ENCODE measurements at regions not wholly inside any gene's neighbourhood (a gene's known extent, or its start where the extent isn't known, plus 50 kb on each side); places are given as distances from the start of the nearest gene placed in this dataset.
A peak's percentile ranks its signal among the peaks of the same experiment; 100 is the strongest.

DNA sequence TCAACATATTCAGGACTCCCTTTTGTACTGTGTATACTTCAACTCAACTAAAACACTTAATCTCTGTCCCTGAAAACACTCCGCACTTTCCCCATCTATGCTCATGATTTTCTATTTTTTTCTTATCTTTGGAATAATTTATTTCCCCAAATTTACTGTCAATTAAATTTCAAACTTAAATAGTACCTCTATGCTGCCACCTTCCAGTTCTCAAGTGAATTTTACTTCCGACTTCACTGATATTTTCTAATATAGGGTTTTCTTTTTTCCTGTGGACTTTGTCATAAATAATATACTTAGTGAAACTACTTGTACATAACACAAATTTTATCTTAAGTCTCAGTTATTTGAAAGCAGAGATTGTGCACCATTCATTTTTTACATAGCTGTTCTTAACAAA, 1303.3 kb downstream of the OTOL1 start:
- no peak for TF ChIP-seq CTCF (IDR thresholded peaks at IDR 0.05; ENCODE audit: insufficient read depth, low read depth, low read length)
- no peak overlapping the region for H3K4me3 ChIP-seq (ENCODE audit: low read depth, low read length)
- peak; percentile 6 for DNase-seq (ENCODE audit: low read depth)

GRCh38 chr3:162802228-162802965, 1305.8 kb downstream of the OTOL1 start:
- no peak for DNase-seq (ENCODE audit: low read depth)
- H3K4me3 ChIP-seq (ENCODE audit: low read depth, low read length): no peak overlapping the region
- no peak for TF ChIP-seq CTCF (IDR thresholded peaks at IDR 0.05; ENCODE audit: insufficient read depth, low read depth, low read length)

DNA sequence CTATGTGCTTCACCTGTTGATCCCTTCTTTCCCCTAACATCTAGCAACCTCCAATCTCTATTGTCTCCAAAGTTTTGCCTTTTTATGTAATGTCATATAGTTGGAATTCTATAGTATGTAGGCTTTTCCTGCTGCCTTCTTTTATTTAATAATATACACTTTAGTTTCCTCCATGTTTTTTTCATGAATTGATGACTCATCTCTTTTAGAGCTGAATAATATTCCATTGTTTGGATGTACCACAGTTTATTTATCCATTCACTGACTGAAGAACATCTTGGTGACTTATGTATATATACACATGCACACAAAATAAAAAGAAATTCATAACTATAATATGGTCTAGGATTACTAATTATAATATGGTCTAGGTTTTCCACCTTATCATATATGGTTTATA, 1314.2 kb downstream of the OTOL1 start:
- TF ChIP-seq CTCF (IDR thresholded peaks at IDR 0.05; ENCODE audit: insufficient read depth, low read depth, low read length): no peak
- DNase-seq (ENCODE audit: low read depth): no peak
- no peak overlapping the region for H3K4me3 ChIP-seq (ENCODE audit: low read depth, low read length)

DNA sequence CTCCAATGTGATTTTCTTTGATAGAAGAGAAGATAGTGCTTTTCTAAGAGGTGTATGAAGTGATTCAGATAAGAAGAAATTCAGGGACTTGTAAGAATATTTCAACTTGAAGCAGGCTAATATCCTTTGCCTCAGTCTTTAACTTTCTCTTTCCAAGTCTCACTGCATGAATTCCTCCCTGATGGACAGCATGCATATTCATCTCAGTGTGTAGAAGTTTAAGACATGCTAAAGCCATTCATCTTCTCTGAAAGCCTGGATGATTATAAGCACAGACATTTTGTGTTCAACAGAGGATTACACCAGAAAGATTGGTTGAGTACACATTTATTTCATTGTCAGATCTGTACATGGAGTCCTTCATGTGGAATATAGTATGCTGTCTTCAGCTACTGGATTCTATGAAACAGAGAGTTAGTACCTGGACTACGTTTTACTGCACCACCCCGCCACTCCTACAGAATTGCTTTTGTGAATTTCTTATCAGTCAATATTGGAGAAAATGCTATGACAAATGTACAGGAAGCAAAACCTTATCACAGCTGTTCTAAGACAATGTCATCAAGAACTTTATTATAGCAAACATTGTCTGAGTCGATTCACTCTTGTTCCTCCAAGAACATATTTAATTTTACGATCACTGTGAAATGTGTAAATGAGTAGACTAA, 1346.1 kb downstream of the OTOL1 start:
- TF ChIP-seq CTCF (IDR thresholded peaks at IDR 0.05; ENCODE audit: insufficient read depth, low read depth, low read length): no peak
- DNase-seq (ENCODE audit: low read depth): no peak
- H3K4me3 ChIP-seq (ENCODE audit: low read depth, low read length): no peak overlapping the region

DNA sequence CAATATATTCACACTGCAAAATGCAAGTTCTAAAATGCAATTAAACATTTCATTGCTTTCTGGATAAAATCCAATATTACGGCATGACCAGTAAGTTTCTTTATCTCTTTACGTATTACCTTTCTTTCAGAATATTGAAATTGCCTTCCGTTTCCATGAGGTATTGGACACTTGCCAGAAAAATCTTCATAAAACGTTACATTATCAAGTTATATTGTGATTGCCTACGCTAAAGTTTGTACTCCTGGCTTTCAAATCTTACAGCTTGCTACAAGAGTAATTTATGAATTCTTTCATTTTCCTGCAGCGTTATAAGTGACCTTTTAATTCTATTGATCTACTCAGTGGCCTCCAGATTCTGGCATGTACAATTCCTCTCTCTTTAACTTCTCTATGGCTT, 1349.3 kb downstream of the OTOL1 start:
- DNase-seq (ENCODE audit: low read depth): no peak
- H3K4me3 ChIP-seq (ENCODE audit: low read depth, low read length): no peak overlapping the region
- no peak for TF ChIP-seq CTCF (IDR thresholded peaks at IDR 0.05; ENCODE audit: insufficient read depth, low read depth, low read length)

GRCh38 chr3:162847511-162847910, 1350.9 kb downstream of the OTOL1 start:
- H3K4me3 ChIP-seq (ENCODE audit: low read depth, low read length): no peak overlapping the region
- no peak for TF ChIP-seq CTCF (IDR thresholded peaks at IDR 0.05; ENCODE audit: insufficient read depth, low read depth, low read length)
- DNase-seq (ENCODE audit: low read depth): no peak
